Peyer's patch (tissue), 4 donors: ENCODE measurements at regions not wholly inside any gene's neighbourhood (a gene's known extent, or its start where the extent isn't known, plus 50 kb on each side); places are given as distances from the start of the nearest gene placed in this dataset.

Experiments
- POLR2A ChIP-seq, 2 donors: fragments of 450-650 bp; IDR thresholded peaks; one replicate each; pipeline ENCODE4 v1.5.1; 2017; ENCODE audit warnings: antibody characterized with exemption in 2 of 2, mild to moderate bottlenecking in 2 of 2, moderate library complexity in 2 of 2
- TF ChIP-seq, protein P1 (sequence below), 6 experiments: fragments of 450-650 bp in 4 of 6; fragments of 200-600 bp in 2 of 6; sonication (generic) in 1 of 6; IDR thresholded peaks; one replicate each; pipeline ENCODE4 v1.5.1; 2017 to 2019; ENCODE audit warnings: antibody characterized with exemption in 6 of 6, mild to moderate bottlenecking in 3 of 6, moderate library complexity in 1 of 6

DNA sequence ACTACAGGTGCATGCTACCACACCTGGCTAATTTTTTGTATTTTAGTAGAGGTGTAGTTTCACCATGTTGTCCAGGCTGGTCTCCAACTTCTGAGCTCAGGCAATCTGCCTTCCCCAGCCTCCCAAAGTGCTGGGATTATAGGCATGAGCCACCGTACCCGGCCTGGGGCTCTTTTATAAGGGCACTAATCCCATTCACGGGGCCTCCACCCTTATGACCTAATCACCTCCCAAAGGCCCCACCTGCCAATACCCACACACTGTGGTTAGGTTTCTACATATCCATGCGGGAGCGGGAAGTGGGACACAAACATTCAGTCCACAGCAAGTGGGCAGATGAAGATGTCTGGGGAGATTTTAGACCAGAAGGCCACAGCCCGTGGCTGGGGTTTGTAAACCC lies 164.7 kb upstream of the SH3BP4 start:
- TF ChIP-seq, protein P1, sequence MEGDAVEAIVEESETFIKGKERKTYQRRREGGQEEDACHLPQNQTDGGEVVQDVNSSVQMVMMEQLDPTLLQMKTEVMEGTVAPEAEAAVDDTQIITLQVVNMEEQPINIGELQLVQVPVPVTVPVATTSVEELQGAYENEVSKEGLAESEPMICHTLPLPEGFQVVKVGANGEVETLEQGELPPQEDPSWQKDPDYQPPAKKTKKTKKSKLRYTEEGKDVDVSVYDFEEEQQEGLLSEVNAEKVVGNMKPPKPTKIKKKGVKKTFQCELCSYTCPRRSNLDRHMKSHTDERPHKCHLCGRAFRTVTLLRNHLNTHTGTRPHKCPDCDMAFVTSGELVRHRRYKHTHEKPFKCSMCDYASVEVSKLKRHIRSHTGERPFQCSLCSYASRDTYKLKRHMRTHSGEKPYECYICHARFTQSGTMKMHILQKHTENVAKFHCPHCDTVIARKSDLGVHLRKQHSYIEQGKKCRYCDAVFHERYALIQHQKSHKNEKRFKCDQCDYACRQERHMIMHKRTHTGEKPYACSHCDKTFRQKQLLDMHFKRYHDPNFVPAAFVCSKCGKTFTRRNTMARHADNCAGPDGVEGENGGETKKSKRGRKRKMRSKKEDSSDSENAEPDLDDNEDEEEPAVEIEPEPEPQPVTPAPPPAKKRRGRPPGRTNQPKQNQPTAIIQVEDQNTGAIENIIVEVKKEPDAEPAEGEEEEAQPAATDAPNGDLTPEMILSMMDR (IDR thresholded peaks at IDR 0.05), result no peak
- no peak for TF ChIP-seq POLR2A (IDR thresholded peaks at IDR 0.05)
